ENCODE measurements at regions not wholly inside any gene's neighbourhood (a gene's known extent, or its start where the extent isn't known, plus 50 kb on each side); places are given as distances from the start of the nearest gene placed in this dataset.
"Not testable (repeated sequence)": the region's sequence is repeated elsewhere in the genome, so short reads cannot be mapped to it uniquely, and the experiment has no call there.

- peaks cover 25% of the 10 kb centered on the region for H3K27me3 Mint-ChIP-seq (ENCODE audit: low read depth)
- H3K36me3 Mint-ChIP-seq (ENCODE audit: insufficient read depth in 2 of 2) = peaks cover 8 to 13% of the 10 kb centered on the region in 2 donors
- H3K9me3 Mint-ChIP-seq = peaks cover 6 to 11% of the 10 kb centered on the region in 2 donors
- H3K4me3 Mint-ChIP-seq = no peak overlapping the region
- H3K27ac Mint-ChIP-seq = no peak overlapping the region
- DNase-seq = no peak
- ATAC-seq (replicated peaks in 1 of 2) = no peak
- peaks cover 11% of the 10 kb centered on the region for H3K4me1 Mint-ChIP-seq (ENCODE audit: low read depth)
Observed at GRCh38 chr20:1822564-1823449, 72.4 kb upstream of the SIRPA start.

GRCh38 chr20:1820138-1821079 is 74.8 kb upstream of the SIRPA start:
- Mint-ChIP-seq H3K9me3 (peaks cover 6 to 11% of the 10 kb centered on the region in 2 donors), H3K27me3 (ENCODE audit: low read depth) (peaks cover 48% of the 10 kb centered on the region), H3K27ac (no peak overlapping the region), H3K4me3 (no peak overlapping the region), H3K4me1 (ENCODE audit: low read depth) (peaks cover 22% of the 10 kb centered on the region), H3K36me3 (ENCODE audit: insufficient read depth in 2 of 2) (peaks cover 8 to 13% of the 10 kb centered on the region in 2 donors)
- no peak for DNase-seq
- no peak for ATAC-seq (replicated peaks in 1 of 2)

DNA sequence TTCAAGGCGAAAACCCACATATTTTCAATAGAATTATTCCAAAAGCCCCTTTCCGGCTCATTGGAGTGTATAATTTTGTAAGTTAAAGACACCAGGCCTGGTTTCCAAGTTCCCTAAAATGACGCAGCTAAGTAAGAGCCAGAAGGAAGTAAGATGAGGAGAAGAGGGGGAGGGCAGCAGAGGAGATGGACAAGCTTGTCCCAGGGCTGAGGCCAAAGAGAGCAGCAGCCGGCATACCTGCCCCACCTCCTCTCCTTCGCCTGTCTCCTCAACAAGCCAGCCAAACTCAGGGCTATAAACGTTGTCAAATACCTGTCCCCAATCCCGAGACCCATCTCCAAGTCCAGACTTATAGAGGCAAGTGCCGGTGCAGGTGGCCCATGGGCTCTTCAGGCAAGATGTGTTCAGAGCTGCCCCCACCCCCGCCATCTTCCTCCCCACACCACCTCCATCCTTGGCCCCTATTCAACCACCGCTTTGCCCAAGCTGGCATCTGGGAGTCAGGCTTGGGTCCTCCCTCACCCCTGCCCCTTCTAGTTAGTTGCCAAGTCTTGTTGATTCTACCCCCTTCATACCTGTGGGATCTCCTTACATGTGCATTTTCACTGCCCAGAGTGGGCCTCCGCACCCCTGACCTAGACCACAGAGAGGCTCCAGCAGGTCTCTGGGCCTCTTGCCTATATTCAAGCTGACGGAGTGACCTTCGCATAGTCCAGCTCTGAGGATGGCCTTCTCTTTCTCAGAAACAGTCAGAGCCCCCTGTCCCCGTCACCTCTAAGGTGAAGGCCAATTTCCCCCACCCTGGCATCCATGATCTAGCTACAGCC is 75.7 kb upstream of the SIRPA start:
- peaks cover 22% of the 10 kb centered on the region for H3K4me1 Mint-ChIP-seq (ENCODE audit: low read depth)
- no peak overlapping the region for H3K27ac Mint-ChIP-seq
- H3K27me3 Mint-ChIP-seq (ENCODE audit: low read depth) = peaks cover 57% of the 10 kb centered on the region
- H3K36me3 Mint-ChIP-seq (ENCODE audit: insufficient read depth in 2 of 2) = peaks cover 8 to 13% of the 10 kb centered on the region in 2 donors
- H3K9me3 Mint-ChIP-seq = peaks cover 6 to 11% of the 10 kb centered on the region in 2 donors
- ATAC-seq (replicated peaks in 1 of 2) (no peak), DNase-seq (no peak)
- no peak overlapping the region for H3K4me3 Mint-ChIP-seq

DNA sequence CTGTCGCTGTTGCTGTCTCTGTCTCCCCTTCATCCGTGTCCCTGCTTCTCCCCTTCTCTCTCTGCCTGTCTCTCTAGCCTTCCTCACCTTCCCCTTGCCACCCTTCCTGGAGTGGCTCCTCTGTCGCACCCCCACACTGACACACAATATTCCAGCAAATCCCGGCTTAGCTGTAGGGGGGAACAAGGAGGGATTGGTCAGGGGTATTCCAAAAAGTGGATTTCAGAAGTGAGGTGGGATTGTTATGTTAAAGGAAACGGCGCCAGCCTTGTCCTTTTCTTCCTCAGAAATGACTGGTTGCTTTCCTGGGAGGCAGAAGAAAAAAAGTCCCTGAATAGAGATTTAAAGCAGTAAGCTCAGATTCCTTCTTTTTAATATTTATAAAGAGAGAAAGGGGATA is 76.3 kb upstream of the SIRPA start:
- peaks cover 8 to 9% of the 10 kb centered on the region in 2 donors for H3K36me3 Mint-ChIP-seq (ENCODE audit: insufficient read depth in 2 of 2)
- peaks cover 6 to 11% of the 10 kb centered on the region in 2 donors for H3K9me3 Mint-ChIP-seq
- no peak overlapping the region for H3K4me3 Mint-ChIP-seq
- ATAC-seq (replicated peaks in 1 of 2) = no peak
- H3K27ac Mint-ChIP-seq = no peak overlapping the region
- peaks cover 62% of the 10 kb centered on the region for H3K27me3 Mint-ChIP-seq (ENCODE audit: low read depth)
- H3K4me1 Mint-ChIP-seq (ENCODE audit: low read depth) = peaks cover 22% of the 10 kb centered on the region
- DNase-seq = no peak

GRCh38 chr20:1818247-1818840 is 76.9 kb upstream of the SIRPA start:
- no peak for ATAC-seq (replicated peaks in 1 of 2)
- H3K4me1 Mint-ChIP-seq (ENCODE audit: low read depth) = peaks cover 22% of the 10 kb centered on the region
- no peak overlapping the region for H3K27ac Mint-ChIP-seq
- H3K36me3 Mint-ChIP-seq (ENCODE audit: insufficient read depth in 2 of 2) = peaks cover 3 to 6% of the 10 kb centered on the region in 2 donors
- peaks cover 3 to 8% of the 10 kb centered on the region in 2 donors for H3K9me3 Mint-ChIP-seq
- no peak for DNase-seq
- H3K27me3 Mint-ChIP-seq (ENCODE audit: low read depth) = peaks cover 62% of the 10 kb centered on the region
- no peak overlapping the region for H3K4me3 Mint-ChIP-seq

GRCh38 chr20:1817577-1818211 is 77.5 kb upstream of the SIRPA start:
- Mint-ChIP-seq H3K36me3 (ENCODE audit: insufficient read depth in 2 of 2) (peaks cover 3 to 6% of the 10 kb centered on the region in 2 donors), H3K27me3 (ENCODE audit: low read depth) (peaks cover 62% of the 10 kb centered on the region)
- ATAC-seq (replicated peaks in 1 of 2) = no peak

GRCh38 chr20:1816384-1817381 is 78.5 kb upstream of the SIRPA start:
- H3K27ac Mint-ChIP-seq = no peak overlapping the region
- peak overlapping the region in 1 of 2 donors; percentile 26 for H3K4me3 Mint-ChIP-seq
- H3K27me3 Mint-ChIP-seq (ENCODE audit: low read depth) = peaks cover 58% of the 10 kb centered on the region
- H3K4me1 Mint-ChIP-seq (ENCODE audit: low read depth) = peaks cover 22% of the 10 kb centered on the region
- DNase-seq (peak in 1 of 2 donors; percentile 14), ATAC-seq (replicated peaks in 1 of 2) (peak; percentile 25 to 50)
- H3K36me3 Mint-ChIP-seq (ENCODE audit: insufficient read depth in 2 of 2) = peaks cover 0 to 3% of the 10 kb centered on the region in 2 donors
- H3K9me3 Mint-ChIP-seq = peaks cover 0 to 2% of the 10 kb centered on the region in 2 donors

More at GRCh38 chr20:1817577-1818211, 77.5 kb upstream of the SIRPA start:
- Mint-ChIP-seq H3K9me3 (peaks cover 3 to 6% of the 10 kb centered on the region in 2 donors), H3K4me1 (ENCODE audit: low read depth) (peaks cover 22% of the 10 kb centered on the region), H3K4me3 (no peak overlapping the region), H3K27ac (no peak overlapping the region)
- DNase-seq = no peak

GRCh38 chr20:1815502-1816085 is 79.6 kb upstream of the SIRPA start:
- DNase-seq (no peak), ATAC-seq (replicated peaks in 1 of 2) (no peak)
- H3K27me3 Mint-ChIP-seq (ENCODE audit: low read depth) = peaks cover 58% of the 10 kb centered on the region
- H3K27ac Mint-ChIP-seq = no peak overlapping the region
- H3K9me3 Mint-ChIP-seq = no peaks in the 10 kb centered on the region
- H3K36me3 Mint-ChIP-seq (ENCODE audit: insufficient read depth in 2 of 2) = no peaks in the 10 kb centered on the region
- H3K4me1 Mint-ChIP-seq (ENCODE audit: low read depth) = peaks cover 33% of the 10 kb centered on the region
- no peak overlapping the region for H3K4me3 Mint-ChIP-seq

DNA sequence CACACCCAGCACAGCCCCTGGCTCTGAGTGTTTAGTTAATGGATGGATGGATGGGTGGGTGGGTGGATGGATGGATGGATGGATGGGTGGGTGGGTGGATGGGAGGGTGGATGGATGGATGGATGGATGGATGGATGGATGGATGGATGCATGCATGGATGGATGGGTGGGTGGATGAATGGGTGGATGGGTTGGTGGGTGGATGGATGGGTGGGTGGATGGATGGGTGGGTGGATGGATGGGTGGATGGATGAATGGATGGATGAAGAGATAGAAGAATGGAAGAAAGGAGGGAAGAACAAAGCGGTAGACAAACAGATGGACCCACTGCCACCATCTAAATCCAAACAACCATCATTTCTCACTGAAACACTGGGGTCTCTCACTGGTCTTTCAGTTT is 80.3 kb upstream of the SIRPA start:
- H3K27me3 Mint-ChIP-seq (ENCODE audit: low read depth) = peaks cover 65% of the 10 kb centered on the region
- not testable (repeated sequence) for ATAC-seq (replicated peaks in 1 of 2); H3K27ac Mint-ChIP-seq

GRCh38 chr20:1813674-1814635 is 81.3 kb upstream of the SIRPA start:
- no peak overlapping the region for H3K27ac Mint-ChIP-seq
- H3K36me3 Mint-ChIP-seq (ENCODE audit: insufficient read depth in 2 of 2) = no peaks in the 10 kb centered on the region
- no peak overlapping the region for H3K4me3 Mint-ChIP-seq
- ATAC-seq (replicated peaks in 1 of 2) (no peak), DNase-seq (no peak)
- H3K9me3 Mint-ChIP-seq = no peaks in the 10 kb centered on the region
- H3K4me1 Mint-ChIP-seq (ENCODE audit: low read depth) = peaks cover 36% of the 10 kb centered on the region
- peaks cover 64% of the 10 kb centered on the region for H3K27me3 Mint-ChIP-seq (ENCODE audit: low read depth)

More for the DNA sequence above, 80.3 kb upstream of the SIRPA start:
- not testable (repeated sequence) for H3K9me3 Mint-ChIP-seq; H3K4me3 Mint-ChIP-seq; H3K36me3 Mint-ChIP-seq (ENCODE audit: insufficient read depth in 2 of 2); DNase-seq
- H3K4me1 Mint-ChIP-seq (ENCODE audit: low read depth) = peaks cover 34% of the 10 kb centered on the region
